ENCODE measurements at regions not wholly inside any gene's neighbourhood (a gene's known extent, or its start where the extent isn't known, plus 50 kb on each side); places are given as distances from the start of the nearest gene placed in this dataset.

- no peak overlapping the region for H3K4me3 ChIP-seq
- no peaks in the 10 kb centered on the region for H3K4me1 ChIP-seq
- no peak for DNase-seq
- no peak for TF ChIP-seq POLR2AphosphoS5 (IDR thresholded peaks at IDR 0.05)
- no peak for TF ChIP-seq POLR2A (IDR thresholded peaks at IDR 0.05)
- no peak for TF ChIP-seq CTCF (IDR thresholded peaks at IDR 0.05 in 8 of 11, conservative IDR thresholded peaks at IDR 0.05 in 3 of 11)
- no peaks in the 10 kb centered on the region for H3K36me3 ChIP-seq
- WGBS, 5 donors = 84 to 90% (median 87%) methylated on average over 3 to 11 of the region's 11 CpGs
- intact Hi-C loops (cut with DNase I; ENCODE audit: low total_unique reads) = no loop called here
- peaks cover 0 to 23% (median 0%) of the 10 kb centered on the region in 7 donors for H3K27me3 ChIP-seq (replicated peaks in 1 of 7)
- no peak overlapping the region for H3K27ac ChIP-seq
- H3K9me3 ChIP-seq = no peaks in the 10 kb centered on the region
Observed at GRCh38 chr15:80308002-80308401, 56.0 kb upstream of the CTXND1 start.

GRCh38 chr15:80309769-80310384 lies 57.9 kb upstream of the CTXND1 start:
- no peak for TF ChIP-seq POLR2A (IDR thresholded peaks at IDR 0.05)
- peak in 6 of 11 experiments; percentile 23 to 38 (median 30) for TF ChIP-seq CTCF (IDR thresholded peaks at IDR 0.05 in 8 of 11, conservative IDR thresholded peaks at IDR 0.05 in 3 of 11)
- no peak for TF ChIP-seq POLR2AphosphoS5 (IDR thresholded peaks at IDR 0.05)
- Histone ChIP-seq H3K9me3 (no peaks in the 10 kb centered on the region), H3K4me3 (no peak overlapping the region), H3K36me3 (no peaks in the 10 kb centered on the region), H3K27me3 (replicated peaks in 1 of 7) (peaks cover 0 to 25% (median 0%) of the 10 kb centered on the region in 7 donors), H3K27ac (no peak overlapping the region), H3K4me1 (no peaks in the 10 kb centered on the region)
- DNase-seq = no peak
- WGBS, 5 donors = 56 to 66% (median 63%) methylated on average over 6 of the region's 6 CpGs
- intact Hi-C loops (cut with DNase I; ENCODE audit: low total_unique reads) = no loop called here

GRCh38 chr15:80310776-80311175 lies 58.8 kb upstream of the CTXND1 start:
- Histone ChIP-seq H3K27me3 (replicated peaks in 1 of 7) (peaks cover 0 to 31% (median 0%) of the 10 kb centered on the region in 7 donors), H3K4me1 (no peaks in the 10 kb centered on the region), H3K36me3 (no peaks in the 10 kb centered on the region), H3K4me3 (no peak overlapping the region), H3K27ac (no peak overlapping the region), H3K9me3 (no peaks in the 10 kb centered on the region)
- no peak for DNase-seq
- WGBS, 5 donors = 63 to 81% (median 72%) methylated on average over 7 of the region's 7 CpGs
- intact Hi-C loops (cut with DNase I; ENCODE audit: low total_unique reads) = no loop called here
- no peak for TF ChIP-seq POLR2A (IDR thresholded peaks at IDR 0.05)
- TF ChIP-seq CTCF (IDR thresholded peaks at IDR 0.05 in 8 of 11, conservative IDR thresholded peaks at IDR 0.05 in 3 of 11) = no peak
- no peak for TF ChIP-seq POLR2AphosphoS5 (IDR thresholded peaks at IDR 0.05)

GRCh38 chr15:80315289-80315987 lies 63.4 kb upstream of the CTXND1 start:
- no peak for DNase-seq
- Histone ChIP-seq H3K27me3 (replicated peaks in 1 of 7) (peaks cover 0 to 8% (median 0%) of the 10 kb centered on the region in 7 donors), H3K9me3 (no peaks in the 10 kb centered on the region), H3K4me3 (no peak overlapping the region), H3K36me3 (no peaks in the 10 kb centered on the region), H3K27ac (no peak overlapping the region), H3K4me1 (no peaks in the 10 kb centered on the region)
- TF ChIP-seq CTCF (IDR thresholded peaks at IDR 0.05 in 8 of 11, conservative IDR thresholded peaks at IDR 0.05 in 3 of 11) (no peak), POLR2AphosphoS5 (IDR thresholded peaks at IDR 0.05) (no peak), POLR2A (IDR thresholded peaks at IDR 0.05) (no peak)
- intact Hi-C loops (cut with DNase I; ENCODE audit: low total_unique reads) = no loop called here
- 81 to 87% (median 81%) methylated on average over 11 of the region's 11 CpGs for WGBS, 5 donors

Measured in spleen (tissue), 11 donors.